VCaP (cell line): ENCODE measurements at regions not wholly inside any gene's neighbourhood (a gene's known extent, or its start where the extent isn't known, plus 50 kb on each side); places are given as distances from the start of the nearest gene placed in this dataset.
"Not testable (repeated sequence)": the region's sequence is repeated elsewhere in the genome, so short reads cannot be mapped to it uniquely, and the experiment has no call there.

ENCODE experiments used
- H3K27ac ChIP-seq: fragments of 450-650 bp; 2 replicates; pipeline ENCODE4 v1.5.1; 2017
- TF ChIP-seq, protein P1 (sequence below): fragments of 450-650 bp; conservative IDR thresholded peaks from 2 replicates; pipeline ENCODE4 v1.5.1; 2017; ENCODE audit warnings: mild to moderate bottlenecking, moderate library complexity

DNA sequence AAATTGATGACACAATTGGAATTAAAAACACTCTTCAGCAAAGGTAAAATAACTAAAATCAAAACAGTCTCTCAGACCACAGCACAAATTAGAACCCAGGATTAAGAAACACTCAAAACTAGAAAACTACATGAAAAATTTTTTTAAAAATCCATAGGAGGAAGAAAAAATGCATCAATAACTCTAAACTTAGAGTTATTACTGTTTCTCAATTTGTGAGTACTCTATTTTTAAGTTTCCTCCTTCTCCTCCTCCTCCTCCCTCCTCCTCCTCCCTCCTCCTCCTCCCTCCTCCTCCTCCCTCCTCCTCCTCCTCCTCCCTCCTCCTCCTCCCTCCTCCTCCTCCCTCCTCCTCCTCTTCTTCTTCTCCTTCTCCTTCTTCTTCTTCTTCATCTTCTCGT, 1395.7 kb downstream of the STIM2 start:
- no peak overlapping the region for H3K27ac ChIP-seq
- TF ChIP-seq, protein P1, sequence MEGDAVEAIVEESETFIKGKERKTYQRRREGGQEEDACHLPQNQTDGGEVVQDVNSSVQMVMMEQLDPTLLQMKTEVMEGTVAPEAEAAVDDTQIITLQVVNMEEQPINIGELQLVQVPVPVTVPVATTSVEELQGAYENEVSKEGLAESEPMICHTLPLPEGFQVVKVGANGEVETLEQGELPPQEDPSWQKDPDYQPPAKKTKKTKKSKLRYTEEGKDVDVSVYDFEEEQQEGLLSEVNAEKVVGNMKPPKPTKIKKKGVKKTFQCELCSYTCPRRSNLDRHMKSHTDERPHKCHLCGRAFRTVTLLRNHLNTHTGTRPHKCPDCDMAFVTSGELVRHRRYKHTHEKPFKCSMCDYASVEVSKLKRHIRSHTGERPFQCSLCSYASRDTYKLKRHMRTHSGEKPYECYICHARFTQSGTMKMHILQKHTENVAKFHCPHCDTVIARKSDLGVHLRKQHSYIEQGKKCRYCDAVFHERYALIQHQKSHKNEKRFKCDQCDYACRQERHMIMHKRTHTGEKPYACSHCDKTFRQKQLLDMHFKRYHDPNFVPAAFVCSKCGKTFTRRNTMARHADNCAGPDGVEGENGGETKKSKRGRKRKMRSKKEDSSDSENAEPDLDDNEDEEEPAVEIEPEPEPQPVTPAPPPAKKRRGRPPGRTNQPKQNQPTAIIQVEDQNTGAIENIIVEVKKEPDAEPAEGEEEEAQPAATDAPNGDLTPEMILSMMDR: no peak

DNA sequence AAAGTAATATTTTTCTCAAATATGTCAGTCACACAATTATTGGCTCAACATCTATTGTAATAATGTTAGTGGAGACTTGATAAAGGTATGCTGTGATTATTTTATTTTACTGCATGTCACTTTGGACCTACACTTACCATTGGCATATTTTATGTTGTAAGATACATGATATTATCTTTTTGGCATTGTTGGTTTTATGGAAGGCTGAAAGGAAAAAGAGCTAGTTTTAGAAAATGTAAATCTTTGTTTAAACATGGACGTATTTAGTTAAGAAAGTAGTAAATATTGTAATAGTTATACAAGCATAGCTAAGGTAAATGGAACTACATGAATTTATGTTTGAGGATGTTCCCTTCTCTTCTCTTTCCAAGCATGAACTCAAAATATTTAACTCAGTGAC, 1399.3 kb downstream of the STIM2 start:
- H3K27ac ChIP-seq: peak overlapping the region; percentile 61
- TF ChIP-seq, protein P1: no peak

DNA sequence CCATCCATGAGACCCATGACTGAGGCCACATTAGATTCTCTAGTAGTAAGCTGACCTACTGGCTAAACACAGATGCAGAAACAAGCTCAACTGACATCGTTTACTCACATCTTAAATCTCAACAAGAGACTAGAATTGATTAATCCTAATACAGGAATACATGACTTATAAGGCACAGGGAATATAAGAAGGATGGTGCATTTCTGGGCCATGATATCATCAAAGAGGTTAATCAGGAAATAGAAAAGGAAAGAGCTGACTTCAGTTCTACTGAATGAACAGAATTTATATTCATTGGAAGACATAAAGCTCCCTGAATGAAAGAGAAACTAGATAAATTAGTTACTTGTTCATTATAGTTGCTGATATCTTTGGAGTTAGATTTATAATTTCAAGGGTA, 1406.5 kb downstream of the STIM2 start:
- H3K27ac ChIP-seq: no peak overlapping the region
- TF ChIP-seq, protein P1: no peak

DNA sequence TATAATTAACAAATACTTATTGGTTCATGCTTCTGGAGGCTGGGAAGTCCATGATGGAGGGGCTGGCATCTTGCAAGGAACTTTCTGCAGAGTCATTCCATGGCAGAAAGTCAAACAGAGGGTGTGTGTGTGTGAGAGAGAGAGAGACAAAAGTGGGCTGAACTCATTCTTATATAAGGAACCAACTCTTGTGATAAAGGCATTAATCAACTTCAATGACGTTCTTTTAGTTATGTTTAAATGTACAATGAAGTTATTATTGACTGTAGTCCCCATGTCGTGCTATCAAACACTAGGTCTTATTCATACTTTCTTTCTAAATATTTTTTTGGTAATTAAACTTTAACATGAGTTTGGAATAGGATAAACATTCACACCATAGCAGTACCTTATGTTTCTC, 1408.8 kb downstream of the STIM2 start:
- TF ChIP-seq, protein P1: no peak

DNA sequence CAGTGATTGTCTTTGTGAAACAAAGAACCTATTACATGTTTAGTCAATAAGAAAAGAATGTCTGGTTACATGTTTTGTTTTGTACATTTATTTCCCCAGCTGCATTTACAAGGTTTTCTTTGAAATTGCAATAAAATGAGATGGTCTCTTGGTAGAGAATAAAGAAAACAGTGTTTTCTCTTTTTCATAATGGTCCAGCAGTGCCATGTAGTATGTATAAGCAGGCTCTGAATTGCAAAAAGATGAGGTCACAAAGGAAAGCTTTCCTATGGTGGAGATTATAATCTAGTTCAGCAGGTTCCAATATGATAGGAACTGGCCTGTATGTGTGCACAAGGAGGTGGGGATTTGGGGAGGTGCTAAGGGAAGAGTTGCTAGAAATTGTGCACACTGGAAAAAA, 1417.3 kb downstream of the STIM2 start:
- TF ChIP-seq, protein P1: no peak
- H3K27ac ChIP-seq: peak overlapping the region; percentile 39

More for the DNA sequence above, 1408.8 kb downstream of the STIM2 start:
- no peak overlapping the region for H3K27ac ChIP-seq

DNA sequence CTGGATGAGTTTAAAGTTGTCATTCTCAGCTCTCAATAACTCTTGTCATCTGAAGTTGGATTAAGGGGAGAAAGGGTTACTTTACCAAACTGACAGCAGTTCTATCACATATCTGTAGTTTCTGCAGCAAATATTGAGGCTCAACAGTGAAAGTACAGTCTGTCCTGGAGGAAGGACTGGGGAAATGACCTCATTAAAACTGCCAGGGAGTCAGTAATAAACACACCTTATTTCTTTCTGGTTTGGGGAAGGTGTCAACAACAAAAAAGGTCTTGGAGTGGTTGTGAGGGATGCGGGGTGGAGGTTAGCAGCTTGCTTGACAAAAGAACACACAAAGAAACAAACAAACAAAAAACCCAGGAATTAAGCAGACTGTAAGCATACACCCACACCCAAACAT, 1418.0 kb downstream of the STIM2 start:
- TF ChIP-seq, protein P1: no peak

DNA sequence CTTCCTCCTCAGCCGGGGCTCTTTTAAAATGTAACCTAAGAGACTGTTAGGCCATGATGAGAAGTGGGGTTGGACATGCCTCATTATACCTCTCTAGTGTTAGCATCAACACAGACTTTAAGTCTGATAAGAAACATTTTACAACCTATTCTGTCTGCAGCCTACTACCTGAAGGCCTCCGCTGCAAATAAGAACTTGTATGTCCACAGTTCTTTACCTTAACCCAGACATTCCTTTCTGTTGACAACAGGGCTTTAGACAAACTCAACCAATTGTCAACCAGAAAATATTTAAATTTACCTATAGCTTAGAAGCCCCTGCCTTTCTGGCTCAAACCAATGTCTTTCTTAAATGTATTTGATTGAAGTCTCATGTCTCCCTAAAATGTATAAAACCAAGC, 1418.6 kb downstream of the STIM2 start:
- TF ChIP-seq, protein P1: no peak
- peak overlapping the region; percentile 39; the same call in 1 of the 2 replicates for H3K27ac ChIP-seq

More for the DNA sequence above, 1418.0 kb downstream of the STIM2 start:
- H3K27ac ChIP-seq: peak overlapping the region; percentile 39

DNA sequence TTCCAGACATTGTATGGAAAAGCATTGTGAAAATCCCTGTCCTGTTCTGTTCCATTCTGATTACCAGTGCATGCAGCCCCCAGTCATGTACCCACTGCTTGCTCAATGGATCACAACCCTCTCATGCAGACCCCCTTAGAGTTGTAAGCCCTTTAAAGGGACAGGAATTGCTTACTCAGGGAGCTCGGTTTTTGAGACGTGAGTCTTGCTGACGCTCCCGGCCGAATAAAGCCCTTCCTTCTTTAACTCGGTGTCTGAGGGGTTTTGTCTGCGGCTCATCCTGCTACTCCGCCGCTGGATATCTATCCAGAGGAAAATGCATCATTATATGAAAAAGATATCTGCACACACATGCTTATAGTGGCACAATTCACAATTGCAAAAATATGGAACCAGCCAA, 1425.6 kb downstream of the STIM2 start:
- not testable (repeated sequence) for H3K27ac ChIP-seq
